NCI-H2196 treated with DMSO at 0.1 percent for 48 hours (cell line): ENCODE measurements at regions not wholly inside any gene's neighbourhood (a gene's known extent, or its start where the extent isn't known, plus 50 kb on each side); places are given as distances from the start of the nearest gene placed in this dataset.

Source experiments
- DNase-seq: peaks from one replicate; lab custom pipeline; 2025; ENCODE audit not compliant: unreplicated experiment; lab: John Stamatoyannopoulos, UW

GRCh38 chr6:167643223-167643622 is 183.5 kb upstream of the AFDN start:
- DNase-seq: no peak

DNA sequence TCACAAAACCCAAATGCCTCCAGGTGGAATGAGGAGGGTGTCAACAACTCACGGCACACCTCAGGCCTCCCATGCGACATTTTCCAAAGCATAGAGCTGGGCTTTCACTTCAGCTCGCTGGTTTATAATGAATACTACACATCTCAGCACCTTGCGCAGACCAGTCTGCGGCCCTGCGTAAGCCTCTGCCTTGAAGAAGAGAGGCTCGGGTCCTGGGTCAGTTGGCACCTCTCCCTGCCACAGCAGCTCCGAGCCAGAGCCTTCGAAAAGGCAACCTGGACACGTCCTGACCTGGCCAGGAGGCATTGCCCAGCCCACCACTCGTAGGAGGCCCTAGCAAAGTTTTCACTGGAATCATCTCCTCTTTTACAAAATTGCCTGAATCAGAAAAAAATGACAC is 183.0 kb upstream of the AFDN start:
- DNase-seq: no peak

- no peak for DNase-seq
Observed at GRCh38 chr6:167644412-167645132, 182.1 kb upstream of the AFDN start.

DNA sequence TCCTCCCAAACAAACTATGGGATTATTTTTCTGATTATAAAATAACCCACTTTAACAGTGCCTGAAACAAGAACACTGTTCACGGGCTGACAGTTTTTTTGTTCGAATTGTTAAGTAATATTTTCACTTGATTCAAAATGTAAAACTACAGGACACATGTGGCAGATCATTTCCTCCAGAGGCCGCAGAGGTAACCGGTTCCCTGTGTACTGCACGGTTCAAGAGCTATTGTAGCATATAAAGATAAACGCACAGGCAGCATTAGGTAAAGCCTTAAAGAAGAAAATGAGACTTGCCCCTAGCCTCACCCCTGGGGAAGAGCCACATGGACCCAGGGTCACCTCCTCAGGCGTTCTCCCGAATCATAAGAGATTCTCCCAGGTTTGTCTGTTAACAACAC is 181.3 kb upstream of the AFDN start:
- DNase-seq: no peak

DNA sequence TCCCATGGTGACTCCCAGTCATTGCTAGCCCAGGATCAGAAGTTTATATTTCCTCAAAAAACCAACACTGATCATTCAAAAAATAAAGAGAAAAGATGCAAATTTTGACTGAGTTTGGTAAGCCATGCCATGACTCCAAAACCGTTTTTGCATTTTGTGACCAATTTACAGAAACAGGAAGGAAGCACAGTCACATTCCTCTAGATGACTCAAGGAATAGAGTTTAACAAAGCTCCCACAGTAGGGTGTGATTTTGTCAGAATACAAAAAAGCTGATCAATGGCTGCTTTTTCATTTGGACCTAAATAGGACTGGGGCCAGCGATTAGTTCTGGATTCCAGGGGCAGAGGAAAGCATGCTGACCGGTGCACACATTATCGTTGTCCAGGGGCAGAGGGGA is 179.4 kb upstream of the AFDN start:
- DNase-seq: no peak

- no peak for DNase-seq
Observed at GRCh38 chr6:167647737-167648470, 178.8 kb upstream of the AFDN start.

DNA sequence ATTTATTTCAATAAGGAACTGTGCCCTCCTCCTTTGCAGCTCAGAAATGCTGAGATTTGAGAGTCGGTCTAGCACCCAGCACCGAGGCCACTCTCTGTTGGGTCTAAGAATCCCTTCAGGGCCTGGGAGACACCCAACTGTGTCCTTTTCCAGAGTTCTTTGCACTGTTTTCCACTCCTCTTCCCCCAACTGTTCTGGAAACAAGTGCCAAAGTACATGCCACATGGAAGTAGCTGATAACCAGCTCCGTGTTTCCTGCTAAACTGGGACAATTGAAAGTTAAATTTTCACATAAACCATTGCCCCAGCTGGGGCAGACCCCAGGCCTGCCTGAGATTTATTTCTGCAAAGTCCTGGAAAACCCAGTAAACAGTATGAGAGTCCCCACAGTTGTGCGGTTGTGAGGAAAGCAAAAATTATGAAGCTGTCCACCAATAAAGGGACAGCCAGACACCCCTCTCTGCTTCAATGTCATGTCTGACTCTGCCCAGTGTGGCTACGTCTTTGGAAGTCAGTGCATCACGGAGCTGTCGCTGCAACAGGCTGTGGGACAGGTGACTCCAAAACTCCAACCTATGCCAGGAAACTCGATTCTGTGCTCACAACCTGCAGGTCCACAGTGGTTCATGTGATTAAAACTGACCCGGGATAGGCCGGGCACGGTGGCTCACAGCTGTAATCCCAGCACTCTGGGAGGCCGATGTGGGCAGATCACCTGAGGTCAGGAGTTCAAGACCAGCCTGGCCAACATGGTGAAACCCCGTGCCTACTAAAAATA is 178.0 kb upstream of the AFDN start:
- no peak for DNase-seq

- DNase-seq: no peak
Observed at GRCh38 chr6:167649476-167649875, 177.2 kb upstream of the AFDN start.

- DNase-seq: no peak
Observed at GRCh38 chr6:167650730-167651317, 175.9 kb upstream of the AFDN start.

DNA sequence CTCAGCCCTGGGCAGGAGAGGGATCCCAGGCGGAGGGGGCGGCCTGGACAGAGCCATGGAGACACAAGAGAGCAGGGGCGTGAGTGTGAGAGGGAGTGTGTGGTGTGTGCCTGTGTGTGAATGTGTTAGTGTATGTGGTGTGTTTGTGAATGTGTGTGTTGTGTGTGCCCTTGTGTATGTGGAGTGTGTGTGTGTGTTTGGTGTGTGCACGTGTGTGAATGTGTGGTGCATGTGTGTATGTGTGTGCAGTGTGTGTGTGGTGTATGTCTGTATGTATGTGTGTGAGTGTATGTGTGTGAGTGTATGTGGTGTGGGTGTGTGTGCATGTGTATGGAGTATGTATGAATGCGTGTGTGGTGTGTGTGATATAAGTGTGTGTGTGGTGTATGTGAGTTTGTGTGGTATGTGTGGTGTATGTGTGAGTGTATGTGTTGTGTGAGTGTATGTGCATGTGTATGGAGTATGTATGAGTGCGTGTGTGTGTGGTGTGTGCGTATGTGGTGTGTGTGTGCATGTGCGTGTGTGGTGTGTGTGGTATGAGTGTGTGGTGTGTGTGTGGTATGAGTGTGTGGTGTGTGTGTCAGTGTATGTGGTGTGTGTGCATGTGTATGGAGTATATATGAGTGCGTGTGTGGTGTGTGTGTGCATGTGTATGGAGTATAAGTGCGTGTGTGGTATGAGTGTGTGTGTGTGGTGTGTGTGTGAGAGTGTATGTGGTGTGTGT is 175.2 kb upstream of the AFDN start:
- DNase-seq: no peak

- no peak for DNase-seq
Observed at GRCh38 chr6:167652042-167652700, 174.5 kb upstream of the AFDN start.

GRCh38 chr6:167652701-167653095 is 174.0 kb upstream of the AFDN start:
- DNase-seq: no peak

GRCh38 chr6:167653561-167653960 is 173.2 kb upstream of the AFDN start:
- DNase-seq: no peak

DNA sequence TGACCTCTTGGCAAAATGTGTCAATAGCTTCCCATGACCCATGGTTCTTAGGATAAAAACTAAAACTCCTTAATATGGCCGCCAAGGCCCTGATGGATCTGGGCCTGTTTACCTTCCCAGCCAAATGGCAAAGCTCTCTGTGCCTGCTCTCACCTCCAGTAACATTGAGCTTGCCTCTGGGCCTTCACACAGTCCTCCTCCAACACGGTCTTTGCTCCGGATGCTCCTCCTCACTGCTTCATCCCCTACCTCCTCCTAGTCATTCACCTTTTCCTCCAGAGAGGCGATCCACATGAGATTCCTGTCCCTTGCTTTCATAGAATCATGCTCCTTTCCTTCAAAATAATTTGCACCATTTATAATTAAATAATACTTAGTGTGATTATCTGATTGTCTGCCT is 172.3 kb upstream of the AFDN start:
- no peak for DNase-seq

GRCh38 chr6:167655174-167655821 is 171.4 kb upstream of the AFDN start:
- DNase-seq: no peak

DNA sequence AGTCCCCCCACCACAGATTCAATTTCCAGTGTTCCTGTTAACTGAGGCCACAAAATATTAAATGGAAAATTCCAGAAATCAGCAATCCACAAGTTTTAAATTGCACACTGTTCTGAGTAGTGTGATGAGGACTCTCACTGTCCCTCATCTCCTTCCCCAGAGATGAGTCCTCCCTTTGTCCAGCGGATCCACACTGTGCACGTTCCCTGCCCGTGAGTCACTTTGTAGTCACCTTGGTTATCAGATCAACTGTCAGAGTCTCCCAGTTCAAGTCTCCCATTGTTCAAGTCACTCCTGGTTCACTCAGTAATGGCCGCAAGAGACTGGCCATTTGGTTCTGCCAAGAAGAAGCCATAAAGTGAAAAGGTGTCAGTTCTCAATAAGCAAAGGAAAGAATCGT is 168.6 kb upstream of the AFDN start:
- DNase-seq: no peak

DNA sequence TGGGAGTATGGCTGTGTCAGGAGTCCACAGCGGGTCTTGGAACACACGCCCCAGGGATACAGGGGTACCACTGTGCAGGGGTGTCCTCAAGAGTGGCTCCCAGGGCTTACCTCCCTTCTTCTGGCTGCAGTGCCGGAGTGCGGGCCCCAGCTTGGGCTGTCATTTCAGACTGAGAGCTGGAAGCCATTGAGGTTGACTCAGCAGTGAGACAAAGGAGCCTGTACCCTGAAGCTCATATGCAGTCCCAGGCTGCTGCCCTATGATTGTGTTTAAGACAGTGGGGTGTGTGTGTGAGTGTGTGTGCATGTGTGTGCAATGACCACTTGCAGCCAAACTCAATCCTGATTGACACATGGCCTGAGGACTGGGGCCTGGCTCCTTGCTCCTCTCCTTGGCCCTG is 167.7 kb upstream of the AFDN start:
- no peak for DNase-seq

GRCh38 chr6:167660424-167660823 is 166.3 kb upstream of the AFDN start:
- no peak for DNase-seq

DNA sequence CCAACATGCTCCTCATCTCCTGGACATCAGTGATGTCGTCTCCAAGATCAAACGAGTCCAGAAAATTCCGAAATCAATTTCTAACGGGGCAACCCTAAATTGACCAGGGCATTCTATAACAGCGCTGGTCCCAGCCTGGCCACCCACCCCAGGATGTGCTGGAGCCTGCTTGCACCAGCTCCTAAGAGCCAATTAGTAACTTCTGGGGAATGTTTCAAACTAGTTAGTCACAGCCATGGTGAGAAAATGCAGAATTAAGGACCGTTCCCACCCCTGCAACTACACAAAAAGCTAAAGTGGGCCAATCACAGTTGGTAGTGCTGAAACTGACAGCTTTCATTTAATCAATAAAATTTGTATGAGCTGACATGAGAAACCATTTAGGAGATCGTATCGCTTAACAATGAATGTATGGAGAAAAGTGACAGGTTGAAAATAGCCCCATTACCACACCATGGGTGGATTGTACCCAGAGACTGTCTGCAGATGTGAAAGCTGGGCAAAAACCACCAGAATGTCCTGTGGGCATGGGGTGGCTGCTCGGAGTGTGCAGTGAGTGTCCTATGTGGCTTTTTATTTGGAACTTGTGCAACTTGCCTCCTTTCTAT is 165.7 kb upstream of the AFDN start:
- DNase-seq: no peak
